IPS-15b (cell line): ENCODE measurements at regions not wholly inside any gene's neighbourhood (a gene's known extent, or its start where the extent isn't known, plus 50 kb on each side); places are given as distances from the start of the nearest gene placed in this dataset.
"Not testable (repeated sequence)": the region's sequence is repeated elsewhere in the genome, so short reads cannot be mapped to it uniquely, and the experiment has no call there.

Experiments used
- H3K27me3 ChIP-seq: one replicate; pipeline ENCODE4 v1.6.1; 2013; ENCODE audit warnings: low read length; ENCODE audit not compliant: control insufficient read depth, insufficient read depth
- H3K36me3 ChIP-seq: one replicate; pipeline ENCODE4 v1.6.1; 2013; ENCODE audit warnings: low read length; ENCODE audit not compliant: control insufficient read depth, insufficient read depth
- H3K4me1 ChIP-seq: one replicate; pipeline ENCODE4 v1.6.1; 2013; ENCODE audit warnings: mild to moderate bottlenecking, low read length; ENCODE audit not compliant: control insufficient read depth, insufficient read depth
- H3K4me3 ChIP-seq: one replicate; pipeline ENCODE4 v1.5.1; 2013; ENCODE audit warnings: low read depth, low read length
- H3K9ac ChIP-seq: one replicate; pipeline ENCODE4 v1.6.1; 2013; ENCODE audit warnings: low read depth, mild to moderate bottlenecking, low read length
- H3K9me3 ChIP-seq: one replicate; pipeline ENCODE4 v1.6.1; 2013; ENCODE audit warnings: mild to moderate bottlenecking, low read length; ENCODE audit not compliant: control insufficient read depth, insufficient read depth

DNA sequence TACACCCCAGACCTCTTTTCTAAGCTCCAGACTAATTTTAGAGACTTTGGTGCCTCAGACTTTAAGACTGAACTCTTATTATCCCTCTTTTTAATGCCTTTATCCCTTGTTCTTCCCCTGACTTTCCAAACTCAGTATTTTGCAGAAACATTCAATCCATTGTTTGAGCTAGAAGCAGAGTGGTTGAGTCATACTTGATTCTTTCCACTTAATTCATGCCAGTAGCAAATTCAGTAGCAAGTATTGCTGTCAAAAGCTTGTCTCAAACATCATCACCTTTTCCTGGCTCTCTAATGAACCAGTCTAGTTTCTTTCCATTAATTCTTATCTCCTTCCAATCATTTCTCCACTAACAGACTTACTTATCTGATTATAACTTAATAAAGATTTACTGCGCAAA lies 699.7 kb upstream of the ZNF804A start:
- Histone ChIP-seq H3K36me3 (no peaks in the 10 kb centered on the region), H3K4me3 (no peak overlapping the region), H3K9me3 (no peaks in the 10 kb centered on the region), H3K27me3 (no peaks in the 10 kb centered on the region), H3K4me1 (no peaks in the 10 kb centered on the region), H3K9ac (no peak overlapping the region)

DNA sequence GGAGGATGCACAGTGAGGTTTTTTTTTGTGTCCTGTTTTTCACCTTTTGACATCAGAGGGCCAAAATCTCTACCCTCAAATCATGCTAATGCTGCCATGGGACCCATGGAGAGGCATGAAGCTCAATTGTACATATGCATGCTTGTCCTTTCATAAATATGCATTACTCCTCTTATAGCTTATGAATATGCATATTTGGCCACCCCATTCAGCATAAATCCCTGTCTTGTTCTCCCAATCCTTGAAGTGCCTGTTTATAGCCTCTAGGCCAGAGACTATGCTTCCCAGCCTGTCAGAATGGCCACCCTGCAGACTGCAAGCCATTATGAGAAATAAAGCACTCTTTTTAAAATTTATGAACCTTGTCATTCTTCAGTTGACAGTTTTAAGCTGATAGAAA lies 696.4 kb upstream of the ZNF804A start:
- no peak overlapping the region for H3K9ac ChIP-seq
- no peaks in the 10 kb centered on the region for H3K27me3 ChIP-seq
- H3K36me3 ChIP-seq = no peaks in the 10 kb centered on the region
- H3K4me1 ChIP-seq = no peaks in the 10 kb centered on the region
- no peak overlapping the region for H3K4me3 ChIP-seq
- H3K9me3 ChIP-seq = no peaks in the 10 kb centered on the region

DNA sequence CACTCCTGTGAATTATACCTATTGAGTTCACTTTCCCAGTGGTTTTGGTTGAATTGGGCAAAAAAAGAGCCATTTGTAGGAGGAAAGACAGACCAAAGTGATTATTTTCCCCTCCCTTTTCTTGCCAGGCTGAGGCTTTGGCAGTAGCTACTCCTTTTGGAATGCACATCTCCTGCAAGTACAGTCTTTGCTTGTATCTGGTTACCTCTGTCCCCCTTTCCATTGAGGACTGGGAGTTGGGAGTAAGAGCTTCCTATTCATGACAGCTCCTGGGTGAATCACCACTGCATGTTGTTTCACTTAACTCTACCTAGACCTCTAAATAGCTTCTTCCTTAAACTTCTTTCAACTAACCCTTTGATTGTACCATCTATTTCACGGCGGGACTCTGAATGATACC lies 695.3 kb upstream of the ZNF804A start:
- no peaks in the 10 kb centered on the region for H3K9me3 ChIP-seq
- H3K27me3 ChIP-seq = no peaks in the 10 kb centered on the region
- H3K4me3 ChIP-seq = no peak overlapping the region
- H3K36me3 ChIP-seq = no peaks in the 10 kb centered on the region
- H3K4me1 ChIP-seq = no peaks in the 10 kb centered on the region
- H3K9ac ChIP-seq = no peak overlapping the region

DNA sequence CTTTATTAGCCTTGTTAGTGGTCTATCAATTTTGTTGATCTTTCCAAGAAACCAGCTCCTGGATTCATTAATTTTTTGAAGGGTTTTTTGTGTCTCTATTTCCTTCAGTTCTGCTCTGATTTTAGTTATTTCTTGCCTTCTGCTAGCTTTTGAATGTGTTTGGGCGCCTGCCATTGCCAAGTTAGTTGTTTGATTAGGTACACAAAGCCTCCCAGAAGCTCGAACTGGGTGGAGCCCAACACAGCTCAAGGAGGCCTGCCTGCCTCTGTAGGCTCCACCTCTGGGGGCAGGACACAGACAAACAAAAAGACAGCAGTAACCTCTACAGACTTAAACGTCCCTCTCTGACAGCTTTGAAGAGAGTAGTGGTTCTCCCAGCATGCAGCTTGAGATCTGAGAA lies 682.3 kb upstream of the ZNF804A start:
- not testable (repeated sequence) for H3K4me3 ChIP-seq, H3K9ac ChIP-seq, H3K9me3 ChIP-seq, H3K27me3 ChIP-seq, H3K36me3 ChIP-seq, H3K4me1 ChIP-seq

DNA sequence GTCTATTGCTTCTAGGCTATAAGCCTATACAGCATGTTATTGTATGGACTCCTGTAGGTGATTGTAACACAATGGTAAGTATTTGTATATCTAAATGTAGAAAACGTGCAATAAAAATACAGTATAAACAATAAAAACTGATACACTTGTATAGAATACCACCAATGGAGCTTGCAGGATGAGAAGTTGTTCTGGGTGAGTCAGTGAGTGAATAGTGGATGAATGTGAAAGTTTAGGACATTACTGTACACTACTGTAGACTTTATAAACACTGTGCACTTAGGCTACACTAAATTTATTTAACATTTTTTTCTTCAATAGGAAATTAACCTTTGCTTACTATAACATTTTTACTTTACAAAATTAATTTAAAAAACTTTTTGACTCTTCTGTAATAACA lies 679.2 kb upstream of the ZNF804A start:
- H3K9me3 ChIP-seq = no peaks in the 10 kb centered on the region
- no peaks in the 10 kb centered on the region for H3K4me1 ChIP-seq
- H3K36me3 ChIP-seq = no peaks in the 10 kb centered on the region
- no peaks in the 10 kb centered on the region for H3K27me3 ChIP-seq
- no peak overlapping the region for H3K4me3 ChIP-seq
- no peak overlapping the region for H3K9ac ChIP-seq

DNA sequence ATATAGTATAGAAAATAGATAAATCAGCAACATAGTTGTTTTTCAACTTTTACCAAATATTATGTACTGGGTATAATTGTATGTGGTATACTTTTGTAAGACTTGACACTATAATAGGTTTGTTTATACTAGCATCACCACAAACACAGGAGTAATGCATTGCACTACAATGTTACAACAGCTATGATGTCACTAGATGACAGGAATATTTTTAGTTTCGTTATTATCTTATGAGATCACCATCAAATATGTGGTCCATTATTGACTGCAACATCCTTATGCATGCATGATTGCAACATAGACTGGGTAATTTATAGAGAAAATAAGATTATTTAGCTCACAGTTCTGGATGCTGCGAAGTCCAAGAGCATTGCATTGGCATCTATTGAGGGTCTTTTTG lies 678.4 kb upstream of the ZNF804A start:
- no peaks in the 10 kb centered on the region for H3K4me1 ChIP-seq
- no peaks in the 10 kb centered on the region for H3K9me3 ChIP-seq
- H3K9ac ChIP-seq = no peak overlapping the region
- H3K27me3 ChIP-seq = no peaks in the 10 kb centered on the region
- H3K4me3 ChIP-seq = no peak overlapping the region
- H3K36me3 ChIP-seq = no peaks in the 10 kb centered on the region

DNA sequence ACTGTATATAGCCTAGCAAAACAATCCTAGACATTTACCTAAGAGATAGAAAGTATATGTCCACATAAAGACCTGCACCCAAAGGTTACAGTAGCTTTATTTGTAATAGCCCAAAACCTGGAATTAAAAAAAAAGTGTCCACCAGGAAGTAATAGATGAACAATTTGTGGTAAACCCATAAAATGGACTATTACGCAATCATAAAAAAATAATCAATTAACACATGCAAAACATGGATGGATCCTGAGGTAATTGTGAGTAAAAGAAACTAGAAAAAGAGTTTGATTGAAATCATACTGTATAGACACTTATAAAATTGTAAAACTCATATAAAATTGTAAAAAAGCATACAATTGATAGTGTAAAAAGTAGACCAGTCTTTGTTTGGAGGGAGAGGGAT lies 673.0 kb upstream of the ZNF804A start:
- Histone ChIP-seq H3K4me3 (no peak overlapping the region), H3K9ac (no peak overlapping the region), H3K27me3 (no peaks in the 10 kb centered on the region), H3K4me1 (no peaks in the 10 kb centered on the region), H3K36me3 (no peaks in the 10 kb centered on the region), H3K9me3 (peaks cover 5% of the 10 kb centered on the region)

DNA sequence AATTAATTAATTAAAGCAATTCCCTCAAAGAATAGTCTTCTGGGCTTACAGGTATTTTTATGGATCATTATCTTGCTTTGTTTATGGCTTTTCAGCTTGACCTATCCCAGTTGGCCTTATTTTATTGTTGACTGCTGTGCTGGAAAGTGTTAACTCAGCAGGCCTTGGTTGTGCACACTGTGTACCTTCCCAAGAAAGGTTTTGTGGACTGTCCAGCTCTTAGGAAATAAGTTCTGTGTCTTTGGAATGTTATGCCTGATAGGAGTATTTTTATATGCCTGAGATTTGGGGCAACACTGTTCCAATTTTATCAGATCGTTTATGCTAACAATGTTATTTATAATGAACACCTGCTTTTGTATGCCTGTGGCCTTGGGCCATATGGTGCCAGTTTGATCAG lies 671.9 kb upstream of the ZNF804A start:
- Histone ChIP-seq H3K9me3 (peaks cover 5% of the 10 kb centered on the region), H3K4me3 (no peak overlapping the region)

DNA sequence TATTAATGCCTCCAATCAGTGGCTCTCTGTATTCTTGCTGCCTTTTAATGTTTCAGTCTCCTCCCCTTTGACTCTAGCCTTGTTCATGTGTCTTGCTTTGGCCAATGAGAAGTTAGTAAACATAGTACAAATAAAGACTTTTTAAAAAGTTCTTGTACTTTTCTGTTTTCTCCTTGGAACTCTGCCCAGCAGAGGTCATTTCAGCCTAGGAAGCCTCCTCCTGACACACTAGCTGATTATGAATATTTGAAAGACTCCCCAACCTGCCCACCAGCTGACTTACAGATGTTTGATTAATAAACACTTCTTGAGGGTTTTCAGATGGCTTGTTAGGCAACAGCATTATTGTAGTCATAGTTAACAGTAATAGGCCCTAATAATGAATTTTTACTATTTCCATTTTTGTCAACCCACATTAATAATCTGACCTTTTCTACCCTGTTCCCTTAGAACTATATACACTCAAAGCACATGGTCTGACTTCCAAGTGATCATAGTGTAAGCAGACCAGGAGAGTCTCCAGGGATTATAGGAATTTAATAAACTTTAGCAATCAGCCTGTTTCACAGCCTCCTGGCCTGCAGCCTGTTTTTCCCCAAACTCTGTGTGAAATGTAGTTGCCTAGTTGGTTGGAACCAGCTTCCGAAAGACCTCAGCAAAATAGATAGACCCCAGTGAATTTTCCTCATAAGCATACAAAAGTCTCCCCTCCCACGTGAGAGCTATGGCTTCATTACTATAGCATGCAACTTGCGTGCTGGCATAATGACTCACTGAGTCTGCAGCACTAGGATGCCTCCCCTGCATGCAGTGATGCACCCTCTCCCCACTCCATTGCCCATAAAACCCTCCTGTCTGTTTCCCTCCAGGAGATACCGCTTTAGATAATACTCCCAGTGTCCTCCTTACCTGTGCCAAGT lies 670.7 kb upstream of the ZNF804A start:
- Histone ChIP-seq H3K9ac (no peak overlapping the region), H3K4me3 (no peak overlapping the region), H3K27me3 (no peaks in the 10 kb centered on the region), H3K9me3 (peaks cover 5% of the 10 kb centered on the region), H3K36me3 (no peaks in the 10 kb centered on the region), H3K4me1 (no peaks in the 10 kb centered on the region)

More for the DNA sequence above, 671.9 kb upstream of the ZNF804A start:
- Histone ChIP-seq H3K4me1 (no peaks in the 10 kb centered on the region), H3K9ac (no peak overlapping the region), H3K27me3 (no peaks in the 10 kb centered on the region), H3K36me3 (no peaks in the 10 kb centered on the region)

DNA sequence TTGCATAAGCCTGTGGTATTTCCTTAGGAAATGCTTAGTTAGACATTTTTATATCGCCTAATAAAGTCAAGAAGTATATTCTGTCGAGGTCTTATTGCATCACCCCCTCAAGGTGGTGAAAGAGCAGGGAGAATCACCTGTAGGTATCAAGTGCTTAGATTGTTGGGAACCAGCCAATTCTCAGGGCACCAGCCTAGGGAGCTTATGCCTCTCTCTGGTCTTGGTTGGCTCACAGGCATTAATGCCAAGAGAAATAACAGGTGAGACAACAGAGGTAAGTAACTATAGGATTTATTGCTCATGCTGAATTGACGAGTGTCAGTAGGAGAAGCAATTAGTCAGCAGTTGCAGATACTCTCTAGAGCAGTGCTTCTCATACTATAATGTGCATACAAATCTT lies 663.3 kb upstream of the ZNF804A start:
- no peaks in the 10 kb centered on the region for H3K4me1 ChIP-seq
- no peaks in the 10 kb centered on the region for H3K27me3 ChIP-seq
- H3K4me3 ChIP-seq = no peak overlapping the region
- no peaks in the 10 kb centered on the region for H3K36me3 ChIP-seq
- H3K9ac ChIP-seq = no peak overlapping the region
- no peaks in the 10 kb centered on the region for H3K9me3 ChIP-seq

DNA sequence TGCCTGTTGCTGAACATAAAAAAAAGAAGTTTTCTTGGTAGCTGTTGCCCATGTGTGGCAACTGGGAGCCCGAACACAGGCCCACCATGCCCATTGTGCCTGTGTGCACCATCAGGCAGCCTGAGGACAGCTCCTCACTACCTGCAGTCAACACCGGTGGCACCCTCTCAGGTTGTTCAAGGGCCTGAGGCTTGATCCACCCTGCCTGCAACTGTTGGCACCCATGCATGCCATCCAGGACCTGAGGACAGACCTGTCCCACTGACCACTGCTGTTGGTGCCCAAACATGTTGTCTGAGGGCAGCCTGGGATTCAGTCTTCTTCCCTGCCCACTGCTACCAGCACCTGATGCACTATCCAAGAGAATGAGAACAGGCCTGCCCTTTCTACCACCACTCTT lies 661.1 kb upstream of the ZNF804A start:
- H3K4me1 ChIP-seq = no peaks in the 10 kb centered on the region

DNA sequence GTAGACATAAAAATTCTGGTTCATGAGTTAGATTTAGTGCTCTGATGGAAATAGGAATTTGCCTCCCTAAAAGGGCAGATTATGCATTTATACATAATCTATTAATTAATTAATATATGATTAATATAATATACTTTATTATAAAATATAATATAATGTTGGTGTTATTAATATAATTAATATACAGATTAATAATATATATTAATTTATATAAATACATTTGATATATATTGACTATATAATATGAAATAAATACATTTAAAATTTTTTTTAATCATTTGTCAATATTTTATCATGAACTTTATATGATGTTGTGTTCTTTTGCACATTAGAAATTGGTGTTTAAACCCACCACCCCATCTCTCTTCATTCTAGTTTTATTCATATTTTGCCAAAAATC lies 652.1 kb upstream of the ZNF804A start:
- no peaks in the 10 kb centered on the region for H3K9me3 ChIP-seq
- no peaks in the 10 kb centered on the region for H3K36me3 ChIP-seq
- H3K9ac ChIP-seq = no peak overlapping the region
- H3K27me3 ChIP-seq = no peaks in the 10 kb centered on the region
- no peak overlapping the region for H3K4me3 ChIP-seq
- H3K4me1 ChIP-seq = no peaks in the 10 kb centered on the region

More for the DNA sequence above, 661.1 kb upstream of the ZNF804A start:
- H3K9me3 ChIP-seq = no peaks in the 10 kb centered on the region
- H3K9ac ChIP-seq = no peak overlapping the region
- no peaks in the 10 kb centered on the region for H3K27me3 ChIP-seq
- no peaks in the 10 kb centered on the region for H3K36me3 ChIP-seq
- H3K4me3 ChIP-seq = no peak overlapping the region
